ENCODE measurements at regions not wholly inside any gene's neighbourhood (a gene's known extent, or its start where the extent isn't known, plus 50 kb on each side); places are given as distances from the start of the nearest gene placed in this dataset.

DNA sequence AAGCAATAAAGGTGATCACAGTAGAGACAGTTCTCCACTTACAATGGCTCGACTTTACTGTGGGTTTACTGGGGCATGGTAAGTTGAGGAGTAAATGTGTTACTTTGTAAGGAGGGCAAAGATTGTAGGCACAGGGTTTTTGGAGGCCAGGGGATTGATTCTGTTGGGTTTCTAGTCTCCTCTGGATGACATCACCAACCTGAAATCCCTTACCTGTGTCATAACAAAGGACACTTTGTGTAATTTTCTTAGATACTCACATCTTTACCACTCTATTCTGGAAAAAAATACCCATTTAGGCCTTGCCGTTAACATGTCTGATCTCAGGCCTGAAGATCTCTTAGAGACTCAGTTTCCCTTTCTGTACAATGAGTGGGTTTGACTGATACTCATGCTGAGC is 161.7 kb downstream of the GLI2 start:
- Histone ChIP-seq H2AK5ac (ENCODE audit: low read length, severe bottlenecking) (no peak overlapping the region), H4K91ac (ENCODE audit: low read length) (no peak overlapping the region), H2BK15ac (ENCODE audit: low read depth, poor library complexity, severe bottlenecking) (no peak overlapping the region), H2AFZ (ENCODE audit: low read depth, low read length) (no peak overlapping the region), H3K4ac (ENCODE audit: low read depth in 1 of 2, low read length in 2 of 2) (no peak overlapping the region), H3K27ac (ENCODE audit: low read length, poor library complexity, severe bottlenecking) (no peak overlapping the region), H3K9ac (ENCODE audit: low read length) (no peak overlapping the region), H3K27me3 (ENCODE audit: control insufficient read depth in 1 of 2, insufficient read depth in 1 of 2, low read length in 2 of 2) (no peaks in the 10 kb centered on the region), H3K14ac (ENCODE audit: low read length in 2 of 2) (no peak overlapping the region), H3K9me3 (ENCODE audit: control insufficient read depth, low read length) (no peaks in the 10 kb centered on the region), H3K36me3 (ENCODE audit: control insufficient read depth in 1 of 2, insufficient read depth in 2 of 2, low read depth in 1 of 2, low read length in 2 of 2) (peaks cover 0 to 3% of the 10 kb centered on the region in 2 experiments), H3K4me3 (ENCODE audit: insufficient read depth in 1 of 2, low read depth in 1 of 2, low read length in 2 of 2) (no peak overlapping the region), H2BK5ac (ENCODE audit: low read depth, low read length, poor library complexity, severe bottlenecking) (no peak overlapping the region), H3K79me1 (replicated peaks; ENCODE audit: low read length, poor library complexity, severe bottlenecking) (peaks cover 26% of the 10 kb centered on the region), H4K8ac (ENCODE audit: low read length) (no peak overlapping the region), H2BK12ac (ENCODE audit: low read length in 2 of 2) (peak overlapping the region in 1 of 2 experiments; percentile 19), H3K23ac (ENCODE audit: low read length in 2 of 2) (no peak overlapping the region), H3K18ac (ENCODE audit: low read depth in 1 of 2, low read length in 2 of 2) (no peak overlapping the region), H3K4me2 (ENCODE audit: low read length, poor library complexity, severe bottlenecking) (no peak overlapping the region), H3K4me1 (ENCODE audit: control insufficient read depth, insufficient read depth, low read depth, low read length) (peaks cover 24% of the 10 kb centered on the region), H2BK120ac (ENCODE audit: low read depth, low read length) (no peak overlapping the region)
- no peak for DNase-seq
- 97% methylated on average over 2 of the region's 2 CpGs for WGBS

DNA sequence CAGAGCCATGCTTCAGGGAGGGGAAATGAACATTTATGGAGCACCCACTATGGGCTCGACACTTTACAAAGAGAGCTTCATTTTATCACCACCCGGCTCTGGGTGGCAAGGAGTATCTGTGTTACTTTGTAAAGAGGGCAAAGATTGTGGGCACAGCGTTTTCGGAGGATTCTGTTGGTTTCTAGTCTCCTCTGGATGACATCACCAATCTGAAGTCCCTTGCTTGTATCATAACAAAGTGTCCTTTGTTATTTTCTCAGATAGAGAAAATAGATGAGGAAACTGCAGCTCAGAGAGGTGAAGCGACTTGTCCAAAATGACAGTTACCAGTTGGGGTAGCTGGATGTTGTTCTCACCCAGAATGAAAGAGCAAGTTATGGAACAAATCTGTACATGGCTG is 162.8 kb downstream of the GLI2 start:
- H2AFZ ChIP-seq (ENCODE audit: low read depth, low read length): no peak overlapping the region
- H3K14ac ChIP-seq (ENCODE audit: low read length in 2 of 2): no peak overlapping the region
- H3K23ac ChIP-seq (ENCODE audit: low read length in 2 of 2): no peak overlapping the region
- no peak overlapping the region for H3K27ac ChIP-seq (ENCODE audit: low read length, poor library complexity, severe bottlenecking)
- peaks cover 17% of the 10 kb centered on the region for H3K4me1 ChIP-seq (ENCODE audit: control insufficient read depth, insufficient read depth, low read depth, low read length)
- H2BK5ac ChIP-seq (ENCODE audit: low read depth, low read length, poor library complexity, severe bottlenecking): no peak overlapping the region
- 96% methylated on average over 3 of the region's 5 CpGs for WGBS
- H3K36me3 ChIP-seq (ENCODE audit: control insufficient read depth in 1 of 2, insufficient read depth in 2 of 2, low read depth in 1 of 2, low read length in 2 of 2): peaks cover 0 to 3% of the 10 kb centered on the region in 2 experiments
- peak overlapping the region; percentile 51 for H4K8ac ChIP-seq (ENCODE audit: low read length)
- no peak overlapping the region for H2BK12ac ChIP-seq (ENCODE audit: low read length in 2 of 2)
- peaks cover 33% of the 10 kb centered on the region for H3K79me1 ChIP-seq (replicated peaks; ENCODE audit: low read length, poor library complexity, severe bottlenecking)
- no peak overlapping the region for H3K4ac ChIP-seq (ENCODE audit: low read depth in 1 of 2, low read length in 2 of 2)
- no peak overlapping the region for H4K91ac ChIP-seq (ENCODE audit: low read length)
- H2BK120ac ChIP-seq (ENCODE audit: low read depth, low read length): no peak overlapping the region
- no peak overlapping the region for H3K9ac ChIP-seq (ENCODE audit: low read length)
- H3K27me3 ChIP-seq (ENCODE audit: control insufficient read depth in 1 of 2, insufficient read depth in 1 of 2, low read length in 2 of 2): no peaks in the 10 kb centered on the region
- no peak for DNase-seq
- no peak overlapping the region for H2BK15ac ChIP-seq (ENCODE audit: low read depth, poor library complexity, severe bottlenecking)
- H3K4me2 ChIP-seq (ENCODE audit: low read length, poor library complexity, severe bottlenecking): no peak overlapping the region
- peak overlapping the region in 1 of 2 experiments; percentile 53 for H3K18ac ChIP-seq (ENCODE audit: low read depth in 1 of 2, low read length in 2 of 2)
- H2AK5ac ChIP-seq (ENCODE audit: low read length, severe bottlenecking): no peak overlapping the region
- H3K4me3 ChIP-seq (ENCODE audit: insufficient read depth in 1 of 2, low read depth in 1 of 2, low read length in 2 of 2): no peak overlapping the region
- no peaks in the 10 kb centered on the region for H3K9me3 ChIP-seq (ENCODE audit: control insufficient read depth, low read length)

DNA sequence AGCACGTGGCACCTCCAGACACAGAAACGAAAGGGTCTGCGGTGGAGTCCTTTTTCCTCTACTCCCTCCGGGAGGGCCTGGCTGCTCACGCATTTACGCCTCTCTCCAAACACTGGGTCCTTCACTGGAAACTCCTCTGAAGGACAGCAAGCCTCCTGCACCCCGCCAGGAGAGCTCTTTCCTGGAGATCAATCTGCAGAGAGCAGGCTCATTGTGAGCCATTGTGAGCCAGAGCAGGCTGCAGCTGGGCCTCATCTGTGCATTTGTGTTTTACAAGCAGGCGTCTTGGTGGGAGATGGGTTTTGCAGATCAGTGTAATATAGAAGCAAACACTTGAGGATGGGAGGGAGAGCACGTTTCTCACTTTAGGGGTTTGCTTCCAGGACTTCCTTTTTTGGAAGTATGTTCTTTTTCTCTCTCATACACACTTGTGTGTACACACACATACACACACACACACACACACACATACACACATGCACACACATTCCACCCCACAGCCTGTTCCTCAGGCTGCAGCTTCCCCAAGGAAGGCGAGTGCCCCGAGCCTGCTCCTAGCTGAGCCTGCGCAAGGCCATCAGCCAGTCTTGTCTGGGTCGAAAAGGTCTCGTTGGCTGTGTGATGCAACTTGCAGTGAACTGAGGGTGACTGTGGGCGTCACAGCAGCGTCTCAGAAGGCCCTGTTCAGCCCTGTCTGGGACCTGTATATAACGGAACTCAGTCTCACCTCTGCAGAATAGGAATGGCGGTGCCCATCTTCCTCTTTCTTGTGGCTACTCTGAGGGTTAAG is 163.5 kb downstream of the GLI2 start:
- Histone ChIP-seq H3K79me1 (replicated peaks; ENCODE audit: low read length, poor library complexity, severe bottlenecking) (peaks cover 39% of the 10 kb centered on the region), H2BK120ac (ENCODE audit: low read depth, low read length) (no peak overlapping the region), H3K4me2 (ENCODE audit: low read length, poor library complexity, severe bottlenecking) (no peak overlapping the region), H3K4ac (ENCODE audit: low read depth in 1 of 2, low read length in 2 of 2) (peak overlapping the region; percentile 5 to 24), H3K23ac (ENCODE audit: low read length in 2 of 2) (no peak overlapping the region), H2BK12ac (ENCODE audit: low read length in 2 of 2) (peak overlapping the region; percentile 3 to 7), H3K9ac (ENCODE audit: low read length) (no peak overlapping the region), H3K4me1 (ENCODE audit: control insufficient read depth, insufficient read depth, low read depth, low read length) (peaks cover 12% of the 10 kb centered on the region), H3K27me3 (ENCODE audit: control insufficient read depth in 1 of 2, insufficient read depth in 1 of 2, low read length in 2 of 2) (no peaks in the 10 kb centered on the region), H3K18ac (ENCODE audit: low read depth in 1 of 2, low read length in 2 of 2) (peak overlapping the region; percentile 41 to 53), H2BK15ac (ENCODE audit: low read depth, poor library complexity, severe bottlenecking) (peak overlapping the region; percentile 15), H4K91ac (ENCODE audit: low read length) (peak overlapping the region; percentile 22), H3K9me3 (ENCODE audit: control insufficient read depth, low read length) (no peaks in the 10 kb centered on the region), H2AK5ac (ENCODE audit: low read length, severe bottlenecking) (no peak overlapping the region), H3K36me3 (ENCODE audit: control insufficient read depth in 1 of 2, insufficient read depth in 2 of 2, low read depth in 1 of 2, low read length in 2 of 2) (peaks cover 0 to 3% of the 10 kb centered on the region in 2 experiments), H3K14ac (ENCODE audit: low read length in 2 of 2) (no peak overlapping the region), H2AFZ (ENCODE audit: low read depth, low read length) (no peak overlapping the region), H2BK5ac (ENCODE audit: low read depth, low read length, poor library complexity, severe bottlenecking) (no peak overlapping the region), H3K4me3 (ENCODE audit: insufficient read depth in 1 of 2, low read depth in 1 of 2, low read length in 2 of 2) (no peak overlapping the region), H4K8ac (ENCODE audit: low read length) (peak overlapping the region; percentile 14), H3K27ac (ENCODE audit: low read length, poor library complexity, severe bottlenecking) (no peak overlapping the region)
- WGBS: 55% methylated on average over 17 of the region's 18 CpGs
- peak; percentile 45 for DNase-seq

DNA sequence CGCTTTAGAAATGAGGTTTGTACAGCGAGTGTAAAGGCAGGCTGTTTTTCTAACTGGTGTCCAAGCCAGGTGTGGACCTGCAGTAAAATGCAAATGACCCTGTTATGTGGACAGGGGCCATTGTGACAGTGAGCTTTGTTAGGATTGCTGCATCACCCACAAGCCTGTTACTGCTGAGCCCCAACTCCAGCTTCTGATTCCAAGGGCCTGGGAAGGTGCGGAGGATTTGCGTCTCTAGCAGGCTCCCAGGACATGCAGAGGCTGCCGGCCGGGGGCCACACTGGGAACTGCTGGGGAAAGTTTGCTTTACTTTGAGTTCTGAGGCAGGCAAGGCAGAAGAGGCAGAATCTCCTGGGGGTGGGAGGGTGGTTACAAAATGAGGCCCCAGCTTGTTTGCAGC is 164.1 kb downstream of the GLI2 start:
- no peaks in the 10 kb centered on the region for H3K27me3 ChIP-seq (ENCODE audit: control insufficient read depth in 1 of 2, insufficient read depth in 1 of 2, low read length in 2 of 2)
- H2BK15ac ChIP-seq (ENCODE audit: low read depth, poor library complexity, severe bottlenecking): no peak overlapping the region
- peaks cover 36% of the 10 kb centered on the region for H3K79me1 ChIP-seq (replicated peaks; ENCODE audit: low read length, poor library complexity, severe bottlenecking)
- H4K8ac ChIP-seq (ENCODE audit: low read length): no peak overlapping the region
- no peak overlapping the region for H2AFZ ChIP-seq (ENCODE audit: low read depth, low read length)
- H3K4me2 ChIP-seq (ENCODE audit: low read length, poor library complexity, severe bottlenecking): no peak overlapping the region
- peak overlapping the region in 1 of 2 experiments; percentile 5 for H3K4ac ChIP-seq (ENCODE audit: low read depth in 1 of 2, low read length in 2 of 2)
- H3K9ac ChIP-seq (ENCODE audit: low read length): no peak overlapping the region
- H3K4me1 ChIP-seq (ENCODE audit: control insufficient read depth, insufficient read depth, low read depth, low read length): peaks cover 10% of the 10 kb centered on the region
- H3K27ac ChIP-seq (ENCODE audit: low read length, poor library complexity, severe bottlenecking): no peak overlapping the region
- H4K91ac ChIP-seq (ENCODE audit: low read length): no peak overlapping the region
- 82% methylated on average over 6 of the region's 6 CpGs for WGBS
- no peak overlapping the region for H3K23ac ChIP-seq (ENCODE audit: low read length in 2 of 2)
- peak overlapping the region; percentile 24 to 41 for H3K18ac ChIP-seq (ENCODE audit: low read depth in 1 of 2, low read length in 2 of 2)
- no peak overlapping the region for H3K14ac ChIP-seq (ENCODE audit: low read length in 2 of 2)
- DNase-seq: no peak
- no peak overlapping the region for H3K4me3 ChIP-seq (ENCODE audit: insufficient read depth in 1 of 2, low read depth in 1 of 2, low read length in 2 of 2)
- no peak overlapping the region for H2BK120ac ChIP-seq (ENCODE audit: low read depth, low read length)
- no peak overlapping the region for H2AK5ac ChIP-seq (ENCODE audit: low read length, severe bottlenecking)
- no peak overlapping the region for H2BK12ac ChIP-seq (ENCODE audit: low read length in 2 of 2)
- H3K9me3 ChIP-seq (ENCODE audit: control insufficient read depth, low read length): no peaks in the 10 kb centered on the region
- no peak overlapping the region for H2BK5ac ChIP-seq (ENCODE audit: low read depth, low read length, poor library complexity, severe bottlenecking)
- peaks cover 0 to 3% of the 10 kb centered on the region in 2 experiments for H3K36me3 ChIP-seq (ENCODE audit: control insufficient read depth in 1 of 2, insufficient read depth in 2 of 2, low read depth in 1 of 2, low read length in 2 of 2)

All from mesenchymal stem cell (in vitro differentiated cells and primary cell).